H54 (cell line): ENCODE measurements at regions not wholly inside any gene's neighbourhood (a gene's known extent, or its start where the extent isn't known, plus 50 kb on each side); places are given as distances from the start of the nearest gene placed in this dataset.

Experiments
- DNase-seq: peaks from one replicate; pipeline ENCODE4 v3.0.0; 2011; ENCODE audit warnings: low spot score, mixed read lengths; ENCODE audit not compliant: insufficient read length
- FAIRE-seq: peaks from 3 replicates; lab custom pipeline; 2011; peaks lifted over from hg19 to GRCh38; lab: Jason Lieb, UNC
- POLR2A ChIP-seq: IDR thresholded peaks from 2 replicates; pipeline ENCODE4 v1.6.1; 2011; ENCODE audit warnings: low read depth, mild to moderate bottlenecking, low read length

- TF ChIP-seq POLR2A: no peak
- FAIRE-seq (no peak), DNase-seq (no peak)
These were observed 110.3 kb upstream of the CEP85L start for GRCh38 chr6:118761645-118762044.

- no peak for FAIRE-seq
- no peak for DNase-seq
- TF ChIP-seq POLR2A: no peak
These were observed 107.6 kb upstream of the CEP85L start for GRCh38 chr6:118758946-118759345.

- no peak for TF ChIP-seq POLR2A
- DNase-seq (no peak), FAIRE-seq (no peak)
These were observed 104.7 kb upstream of the CEP85L start for GRCh38 chr6:118755941-118756646.

GRCh38 chr6:118752803-118753202, 101.4 kb upstream of the CEP85L start:
- FAIRE-seq (no peak), DNase-seq (no peak)
- no peak for TF ChIP-seq POLR2A

GRCh38 chr6:118751072-118751471, 99.7 kb upstream of the CEP85L start:
- FAIRE-seq: no peak
- TF ChIP-seq POLR2A: no peak
- no peak for DNase-seq

GRCh38 chr6:118750143-118750542, 98.8 kb upstream of the CEP85L start:
- FAIRE-seq (no peak), DNase-seq (no peak)
- TF ChIP-seq POLR2A: no peak

- TF ChIP-seq POLR2A: no peak
- no peak for DNase-seq
- FAIRE-seq: no peak
These were observed 97.1 kb upstream of the CEP85L start for GRCh38 chr6:118748311-118749062.

- no peak for TF ChIP-seq POLR2A
- DNase-seq (no peak), FAIRE-seq (no peak)
These were observed 95.4 kb upstream of the CEP85L start for GRCh38 chr6:118746825-118747174.

- no peak for DNase-seq
- no peak for TF ChIP-seq POLR2A
- FAIRE-seq: no peak
These were observed 94.9 kb upstream of the CEP85L start for GRCh38 chr6:118746145-118746824.

- FAIRE-seq (no peak), DNase-seq (no peak)
- TF ChIP-seq POLR2A: no peak
These were observed 93.8 kb upstream of the CEP85L start for GRCh38 chr6:118745156-118745555.

- FAIRE-seq (no peak), DNase-seq (no peak)
- TF ChIP-seq POLR2A: no peak
These were observed 93.0 kb upstream of the CEP85L start for GRCh38 chr6:118744261-118744941.

- FAIRE-seq (no peak), DNase-seq (no peak)
- TF ChIP-seq POLR2A: no peak
These were observed 92.4 kb upstream of the CEP85L start for GRCh38 chr6:118743746-118744145.

- TF ChIP-seq POLR2A: no peak
- DNase-seq: no peak
- no peak for FAIRE-seq
These were observed 89.0 kb upstream of the CEP85L start for GRCh38 chr6:118740372-118740771.
